Body of pancreas (tissue), 4 donors: ENCODE measurements at regions not wholly inside any gene's neighbourhood (a gene's known extent, or its start where the extent isn't known, plus 50 kb on each side); places are given as distances from the start of the nearest gene placed in this dataset.

Source experiments
- POLR2A ChIP-seq, 3 donors: fragments of 450-650 bp; IDR thresholded peaks; one replicate each; pipeline ENCODE4 v1.6.1; 2016; ENCODE audit warnings: antibody characterized with exemption in 3 of 3, mild to moderate bottlenecking in 2 of 3
- TF ChIP-seq, protein P1 (sequence below), 7 experiments: fragments of 450-650 bp in 4 of 7; fragments of 200-600 bp in 3 of 7; sonication (generic) in 3 of 7; IDR thresholded peaks; one replicate each; pipeline ENCODE4 v1.5.1; 2016 to 2019; ENCODE audit warnings: antibody characterized with exemption in 7 of 7

DNA sequence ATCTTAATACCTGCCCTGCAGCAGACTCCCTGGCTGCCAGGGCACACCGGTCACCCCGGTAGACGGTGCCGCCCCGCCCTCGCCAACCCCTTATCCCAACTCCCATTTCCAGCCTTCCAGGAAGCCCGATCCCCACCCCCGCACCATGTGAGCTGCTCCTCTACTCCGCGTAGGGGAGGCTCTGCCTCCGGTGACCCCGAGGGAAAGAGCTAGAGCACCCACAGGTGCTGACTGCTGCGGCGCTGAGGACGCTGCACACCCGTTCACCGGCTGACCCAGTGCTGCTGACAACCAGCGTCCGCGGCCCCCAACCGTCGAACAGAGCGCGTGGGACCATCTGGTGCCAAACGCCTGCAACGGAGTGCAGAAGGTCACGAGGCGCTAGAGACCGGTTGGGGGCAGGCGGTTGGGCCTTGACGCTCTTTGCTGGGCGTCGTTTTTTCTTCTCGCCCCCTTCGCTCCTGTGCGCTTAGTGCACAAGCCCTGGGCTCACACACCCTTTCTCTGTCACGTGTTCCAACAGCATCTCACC is 59.6 kb upstream of the ZNF599 start:
- TF ChIP-seq POLR2A (IDR thresholded peaks at IDR 0.05): no peak
- TF ChIP-seq, protein P1, sequence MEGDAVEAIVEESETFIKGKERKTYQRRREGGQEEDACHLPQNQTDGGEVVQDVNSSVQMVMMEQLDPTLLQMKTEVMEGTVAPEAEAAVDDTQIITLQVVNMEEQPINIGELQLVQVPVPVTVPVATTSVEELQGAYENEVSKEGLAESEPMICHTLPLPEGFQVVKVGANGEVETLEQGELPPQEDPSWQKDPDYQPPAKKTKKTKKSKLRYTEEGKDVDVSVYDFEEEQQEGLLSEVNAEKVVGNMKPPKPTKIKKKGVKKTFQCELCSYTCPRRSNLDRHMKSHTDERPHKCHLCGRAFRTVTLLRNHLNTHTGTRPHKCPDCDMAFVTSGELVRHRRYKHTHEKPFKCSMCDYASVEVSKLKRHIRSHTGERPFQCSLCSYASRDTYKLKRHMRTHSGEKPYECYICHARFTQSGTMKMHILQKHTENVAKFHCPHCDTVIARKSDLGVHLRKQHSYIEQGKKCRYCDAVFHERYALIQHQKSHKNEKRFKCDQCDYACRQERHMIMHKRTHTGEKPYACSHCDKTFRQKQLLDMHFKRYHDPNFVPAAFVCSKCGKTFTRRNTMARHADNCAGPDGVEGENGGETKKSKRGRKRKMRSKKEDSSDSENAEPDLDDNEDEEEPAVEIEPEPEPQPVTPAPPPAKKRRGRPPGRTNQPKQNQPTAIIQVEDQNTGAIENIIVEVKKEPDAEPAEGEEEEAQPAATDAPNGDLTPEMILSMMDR (IDR thresholded peaks at IDR 0.05): no peak
